ENCODE measurements at regions not wholly inside any gene's neighbourhood (a gene's known extent, or its start where the extent isn't known, plus 50 kb on each side); places are given as distances from the start of the nearest gene placed in this dataset.

GRCh38 chr3:3726549-3726948 is 72.7 kb upstream of the LRRN1 start:
- no peaks in the 10 kb centered on the region for H3K27me3 ChIP-seq (replicated peaks; ENCODE audit: insufficient read depth, low read depth, low read length, poor library complexity)
- no TSS peak for BruUV-seq (replicated peaks)
- no peaks in the 10 kb centered on the region for H3K9me3 ChIP-seq (ENCODE audit: low read depth, low read length, poor library complexity, severe bottlenecking)
- ChIA-PET POLR2A (ENCODE audit: low non-redundant PET) (no interaction called here), CTCF (no interaction called here)
- no peak overlapping the region for H3K27ac ChIP-seq (ENCODE audit: low read depth, low read length, poor library complexity, severe bottlenecking)
- no peaks in the 10 kb centered on the region for H3K4me1 ChIP-seq (ENCODE audit: insufficient read depth, low read length, poor library complexity, severe bottlenecking)
- TF ChIP-seq CTCF (conservative IDR thresholded peaks at IDR 0.05; ENCODE audit: low read depth, low read length) (no peak), EZH2 (IDR thresholded peaks at IDR 0.05; ENCODE audit: borderline replicate concordance, low read depth, low read length, poor library complexity, severe bottlenecking) (no peak)
- H3K4me3 ChIP-seq (ENCODE audit: low read depth, low read length, poor library complexity, severe bottlenecking) = no peak overlapping the region
- intact Hi-C loops (cut with micrococcal nuclease; ENCODE audit: unreplicated experiment) = no loop called here
- no peaks in the 10 kb centered on the region for H3K36me3 ChIP-seq (ENCODE audit: insufficient read depth, low read length, poor library complexity, severe bottlenecking)
- no peak for DNase-seq (ENCODE audit: low spot score)

GRCh38 chr3:3714572-3714971 is 84.7 kb upstream of the LRRN1 start:
- BruUV-seq (replicated peaks) = no TSS peak
- CTCF ChIA-PET = no interaction called here
- intact Hi-C loops (cut with micrococcal nuclease; ENCODE audit: unreplicated experiment) = no loop called here

GRCh38 chr3:3712971-3713370 is 86.3 kb upstream of the LRRN1 start:
- Histone ChIP-seq H3K4me3 (ENCODE audit: low read depth, low read length, poor library complexity, severe bottlenecking) (no peak overlapping the region), H3K9me3 (ENCODE audit: low read depth, low read length, poor library complexity, severe bottlenecking) (peaks cover 16% of the 10 kb centered on the region), H3K27me3 (replicated peaks; ENCODE audit: insufficient read depth, low read depth, low read length, poor library complexity) (no peaks in the 10 kb centered on the region), H3K4me1 (ENCODE audit: insufficient read depth, low read length, poor library complexity, severe bottlenecking) (no peaks in the 10 kb centered on the region), H3K36me3 (ENCODE audit: insufficient read depth, low read length, poor library complexity, severe bottlenecking) (no peaks in the 10 kb centered on the region), H3K27ac (ENCODE audit: low read depth, low read length, poor library complexity, severe bottlenecking) (no peak overlapping the region)
- POLR2A ChIA-PET (ENCODE audit: low non-redundant PET) = no interaction called here
- BruUV-seq (replicated peaks) = no TSS peak
- TF ChIP-seq EZH2 (IDR thresholded peaks at IDR 0.05; ENCODE audit: borderline replicate concordance, low read depth, low read length, poor library complexity, severe bottlenecking) (no peak), CTCF (conservative IDR thresholded peaks at IDR 0.05; ENCODE audit: low read depth, low read length) (no peak)
- CTCF ChIA-PET = no interaction called here
- intact Hi-C loops (cut with micrococcal nuclease; ENCODE audit: unreplicated experiment) = no loop called here
- no peak for DNase-seq (ENCODE audit: low spot score)

More at GRCh38 chr3:3714572-3714971, 84.7 kb upstream of the LRRN1 start:
- POLR2A ChIA-PET (ENCODE audit: low non-redundant PET) = no interaction called here
- Histone ChIP-seq H3K27me3 (replicated peaks; ENCODE audit: insufficient read depth, low read depth, low read length, poor library complexity) (no peaks in the 10 kb centered on the region), H3K4me1 (ENCODE audit: insufficient read depth, low read length, poor library complexity, severe bottlenecking) (no peaks in the 10 kb centered on the region), H3K36me3 (ENCODE audit: insufficient read depth, low read length, poor library complexity, severe bottlenecking) (no peaks in the 10 kb centered on the region), H3K27ac (ENCODE audit: low read depth, low read length, poor library complexity, severe bottlenecking) (no peak overlapping the region), H3K4me3 (ENCODE audit: low read depth, low read length, poor library complexity, severe bottlenecking) (no peak overlapping the region), H3K9me3 (ENCODE audit: low read depth, low read length, poor library complexity, severe bottlenecking) (peaks cover 16% of the 10 kb centered on the region)
- no peak for DNase-seq (ENCODE audit: low spot score)
- TF ChIP-seq EZH2 (IDR thresholded peaks at IDR 0.05; ENCODE audit: borderline replicate concordance, low read depth, low read length, poor library complexity, severe bottlenecking) (no peak), CTCF (conservative IDR thresholded peaks at IDR 0.05; ENCODE audit: low read depth, low read length) (no peak)

Measured in A673 (cell line).